Uterus (tissue), 3 donors: ENCODE measurements at regions not wholly inside any gene's neighbourhood (a gene's known extent, or its start where the extent isn't known, plus 50 kb on each side); places are given as distances from the start of the nearest gene placed in this dataset.

ENCODE experiments used
- DNase-seq, 2 donors: peaks; one replicate each; pipeline ENCODE4 v3.0.0-alpha.2; 2019 to 2020
- H3K27ac ChIP-seq, 2 donors: fragments of 200-600 bp; sonication (generic); 1 replicate in 1 of 2; 2 replicates in 1 of 2; pipeline ENCODE4 v1.5.1; 2016 to 2018
- H3K27me3 ChIP-seq, 2 donors: fragments of 200-600 bp; sonication (generic); one replicate each; pipeline ENCODE4 v1.5.1; 2018 to 2019; ENCODE audit warnings: control low read depth in 1 of 2
- H3K36me3 ChIP-seq, 2 donors: fragments of 200-600 bp; sonication (generic); one replicate each; pipeline ENCODE4 v1.5.1; 2019; ENCODE audit warnings: control low read depth in 1 of 2
- H3K4me1 ChIP-seq, 2 donors: fragments of 200-600 bp; sonication (generic); one replicate each; pipeline ENCODE4 v1.5.1; 2018 to 2019; ENCODE audit warnings: control low read depth in 1 of 2
- H3K4me3 ChIP-seq, 2 donors: fragments of 200-600 bp; sonication (generic); 1 replicate in 1 of 2; 2 replicates in 1 of 2; pipeline ENCODE4 v1.5.1; 2018 to 2019; ENCODE audit warnings: mild to moderate bottlenecking in 1 of 2
- H3K9me3 ChIP-seq, 2 donors: fragments of 200-600 bp; sonication (generic); one replicate each; pipeline ENCODE4 v1.5.1; 2019; ENCODE audit warnings: control low read depth in 1 of 2
- POLR2A ChIP-seq, 2 donors: fragments of 450-650 bp; IDR thresholded peaks; one replicate each; pipeline ENCODE4 v1.6.1; 2016; ENCODE audit warnings: antibody characterized with exemption in 2 of 2, mild to moderate bottlenecking in 1 of 2, moderate library complexity in 1 of 2
- intact Hi-C: fragments of 100-400 bp; cut with DNase I; formaldehyde crosslinking; loops from one replicate; pipeline ENCODE4 v1.15.1; 2023; ENCODE audit warnings: low total_unique reads
- TF ChIP-seq, protein P1 (sequence below), 4 experiments: fragments of 200-600 bp in 2 of 4; fragments of 450-650 bp in 2 of 4; sonication (generic) in 2 of 4; IDR thresholded peaks; one replicate each; pipeline ENCODE4 v1.5.1; 2016 to 2019; ENCODE audit warnings: antibody characterized with exemption in 4 of 4, mild to moderate bottlenecking in 2 of 4, moderate library complexity in 1 of 4
- donor health status: DM: yes; HTN: yes; CAD: no.

DNA sequence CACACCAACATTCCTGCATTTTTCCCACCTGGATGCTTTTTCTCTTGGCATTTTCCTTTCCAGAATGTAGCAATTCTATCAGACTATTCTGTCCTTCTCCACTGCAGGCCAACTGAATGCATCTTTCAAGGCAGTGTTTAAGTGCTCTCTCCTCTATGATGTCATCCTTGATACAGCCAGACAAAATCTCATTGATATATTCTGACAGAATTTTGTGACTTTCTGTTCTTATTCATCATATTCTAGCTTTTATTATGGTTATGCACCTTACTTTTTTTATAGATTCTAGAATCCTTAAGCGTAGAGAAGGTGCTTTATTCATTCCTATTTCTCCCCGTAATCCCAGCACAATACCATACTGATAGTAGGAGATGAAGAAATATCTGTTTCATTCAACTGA lies 355.5 kb upstream of the CCNH start:
- DNase-seq, result no peak
- Histone ChIP-seq H3K4me3 (no peak overlapping the region), H3K27me3 (no peaks in the 10 kb centered on the region), H3K9me3 (no peaks in the 10 kb centered on the region), H3K4me1 (no peaks in the 10 kb centered on the region), H3K27ac (no peak overlapping the region), H3K36me3 (no peaks in the 10 kb centered on the region)
- TF ChIP-seq POLR2A (IDR thresholded peaks at IDR 0.05), result no peak
- TF ChIP-seq, protein P1, sequence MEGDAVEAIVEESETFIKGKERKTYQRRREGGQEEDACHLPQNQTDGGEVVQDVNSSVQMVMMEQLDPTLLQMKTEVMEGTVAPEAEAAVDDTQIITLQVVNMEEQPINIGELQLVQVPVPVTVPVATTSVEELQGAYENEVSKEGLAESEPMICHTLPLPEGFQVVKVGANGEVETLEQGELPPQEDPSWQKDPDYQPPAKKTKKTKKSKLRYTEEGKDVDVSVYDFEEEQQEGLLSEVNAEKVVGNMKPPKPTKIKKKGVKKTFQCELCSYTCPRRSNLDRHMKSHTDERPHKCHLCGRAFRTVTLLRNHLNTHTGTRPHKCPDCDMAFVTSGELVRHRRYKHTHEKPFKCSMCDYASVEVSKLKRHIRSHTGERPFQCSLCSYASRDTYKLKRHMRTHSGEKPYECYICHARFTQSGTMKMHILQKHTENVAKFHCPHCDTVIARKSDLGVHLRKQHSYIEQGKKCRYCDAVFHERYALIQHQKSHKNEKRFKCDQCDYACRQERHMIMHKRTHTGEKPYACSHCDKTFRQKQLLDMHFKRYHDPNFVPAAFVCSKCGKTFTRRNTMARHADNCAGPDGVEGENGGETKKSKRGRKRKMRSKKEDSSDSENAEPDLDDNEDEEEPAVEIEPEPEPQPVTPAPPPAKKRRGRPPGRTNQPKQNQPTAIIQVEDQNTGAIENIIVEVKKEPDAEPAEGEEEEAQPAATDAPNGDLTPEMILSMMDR (IDR thresholded peaks at IDR 0.05), result no peak
- intact Hi-C loops, result no loop called here

DNA sequence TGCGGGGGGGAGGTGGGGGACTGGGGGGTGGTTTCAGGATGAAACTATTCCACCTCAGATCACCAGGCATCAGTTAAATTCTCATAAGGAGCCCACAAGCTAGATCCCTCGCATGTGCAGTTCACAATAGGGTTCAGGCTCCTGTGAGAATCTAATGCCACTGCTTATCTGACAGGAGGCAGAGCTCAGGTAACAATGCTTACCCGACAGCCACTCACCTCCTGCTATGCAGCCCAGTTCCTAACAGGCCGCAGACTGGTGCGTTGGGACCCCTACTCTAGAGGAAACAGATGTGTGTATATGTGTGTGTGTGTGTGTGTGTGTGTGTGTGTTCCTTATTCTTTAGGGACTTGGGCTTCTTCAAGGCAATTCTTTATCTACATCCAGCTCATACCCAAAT lies 352.3 kb upstream of the CCNH start:
- H3K27me3 ChIP-seq, result no peaks in the 10 kb centered on the region
- intact Hi-C loops, result no loop called here
- DNase-seq, result no peak

GRCh38 chr5:87762631-87763030 lies 349.9 kb upstream of the CCNH start:
- Histone ChIP-seq H3K27me3 (no peaks in the 10 kb centered on the region), H3K9me3 (no peaks in the 10 kb centered on the region), H3K4me3 (no peak overlapping the region), H3K36me3 (no peaks in the 10 kb centered on the region), H3K27ac (no peak overlapping the region), H3K4me1 (no peaks in the 10 kb centered on the region)
- TF ChIP-seq, protein P1 (IDR thresholded peaks at IDR 0.05), result no peak
- no peak for TF ChIP-seq POLR2A (IDR thresholded peaks at IDR 0.05)
- intact Hi-C loops, result no loop called here
- no peak for DNase-seq

More for the DNA sequence above, 352.3 kb upstream of the CCNH start:
- no peak overlapping the region for H3K4me3 ChIP-seq
- no peak for TF ChIP-seq POLR2A (IDR thresholded peaks at IDR 0.05)
- TF ChIP-seq, protein P1 (IDR thresholded peaks at IDR 0.05), result no peak
- no peaks in the 10 kb centered on the region for H3K4me1 ChIP-seq
- H3K36me3 ChIP-seq, result no peaks in the 10 kb centered on the region
- H3K9me3 ChIP-seq, result no peaks in the 10 kb centered on the region
- H3K27ac ChIP-seq, result no peak overlapping the region

DNA sequence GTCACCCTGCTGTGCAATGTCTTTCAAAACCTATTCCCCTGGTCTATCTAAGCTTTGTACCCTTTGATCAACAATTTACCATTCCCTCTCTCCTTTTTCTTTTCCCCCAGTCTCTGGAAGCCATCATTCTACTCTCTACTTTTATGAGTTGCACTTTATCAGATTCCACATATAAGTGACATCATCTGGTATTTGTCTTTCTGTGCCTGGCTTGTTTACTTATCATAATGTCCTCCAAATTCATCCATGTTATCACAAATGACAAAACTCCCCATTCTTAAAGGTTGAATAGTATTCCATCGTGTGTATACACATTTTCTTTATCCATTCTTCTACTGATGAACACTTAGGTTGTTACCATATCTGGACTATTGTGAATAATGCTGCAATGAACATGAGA lies 344.2 kb upstream of the CCNH start:
- H3K36me3 ChIP-seq, result no peaks in the 10 kb centered on the region
- no peak for DNase-seq
- H3K27me3 ChIP-seq, result no peaks in the 10 kb centered on the region
- H3K27ac ChIP-seq, result no peak overlapping the region
- intact Hi-C loops, result no loop called here
- no peaks in the 10 kb centered on the region for H3K9me3 ChIP-seq
- H3K4me3 ChIP-seq, result no peak overlapping the region
- no peaks in the 10 kb centered on the region for H3K4me1 ChIP-seq
- no peak for TF ChIP-seq POLR2A (IDR thresholded peaks at IDR 0.05)
- TF ChIP-seq, protein P1 (IDR thresholded peaks at IDR 0.05), result no peak

GRCh38 chr5:87755360-87755759 lies 342.6 kb upstream of the CCNH start:
- Histone ChIP-seq H3K27me3 (no peaks in the 10 kb centered on the region), H3K36me3 (no peaks in the 10 kb centered on the region), H3K4me1 (no peaks in the 10 kb centered on the region), H3K27ac (no peak overlapping the region), H3K9me3 (no peaks in the 10 kb centered on the region), H3K4me3 (no peak overlapping the region)
- TF ChIP-seq, protein P1 (IDR thresholded peaks at IDR 0.05), result no peak
- TF ChIP-seq POLR2A (IDR thresholded peaks at IDR 0.05), result no peak
- DNase-seq, result no peak
- intact Hi-C loops, result no loop called here
